ENCODE measurements at regions not wholly inside any gene's neighbourhood (a gene's known extent, or its start where the extent isn't known, plus 50 kb on each side); places are given as distances from the start of the nearest gene placed in this dataset.

- no peak for TF ChIP-seq NFIC (IDR thresholded peaks at IDR 0.05)
- no peak for TF ChIP-seq FOXM1 (IDR thresholded peaks at IDR 0.05; ENCODE audit: borderline replicate concordance, low read depth)
- no peak for TF ChIP-seq CEBPB (IDR thresholded peaks at IDR 0.05)
Measured at GRCh38 chr14:51474854-51475253, 176.9 kb upstream of the FRMD6 start.
